ENCODE measurements at regions not wholly inside any gene's neighbourhood (a gene's known extent, or its start where the extent isn't known, plus 50 kb on each side); places are given as distances from the start of the nearest gene placed in this dataset.

- peak; percentile 67 for DNase-seq (ENCODE audit: low read depth)
- TF ChIP-seq CTCF (conservative IDR thresholded peaks at IDR 0.05; ENCODE audit: control insufficient read depth, insufficient read depth, low read depth, low read length) = no peak
- no peak overlapping the region for H3K4me3 ChIP-seq (ENCODE audit: control insufficient read depth, low read depth, low read length)
These were observed 482.5 kb upstream of the TBL1XR1 start for GRCh38 chr3:177679568-177680471.

GRCh38 chr3:177680472-177680821 lies 483.2 kb upstream of the TBL1XR1 start:
- no peak for TF ChIP-seq CTCF (conservative IDR thresholded peaks at IDR 0.05; ENCODE audit: control insufficient read depth, insufficient read depth, low read depth, low read length)
- DNase-seq (ENCODE audit: low read depth) = peak; percentile 48
- no peak overlapping the region for H3K4me3 ChIP-seq (ENCODE audit: control insufficient read depth, low read depth, low read length)

- no peak for DNase-seq (ENCODE audit: low read depth)
- no peak overlapping the region for H3K4me3 ChIP-seq (ENCODE audit: control insufficient read depth, low read depth, low read length)
- no peak for TF ChIP-seq CTCF (conservative IDR thresholded peaks at IDR 0.05; ENCODE audit: control insufficient read depth, insufficient read depth, low read depth, low read length)
These were observed 483.9 kb upstream of the TBL1XR1 start for GRCh38 chr3:177681156-177681555.

- no peak for DNase-seq (ENCODE audit: low read depth)
- no peak overlapping the region for H3K4me3 ChIP-seq (ENCODE audit: control insufficient read depth, low read depth, low read length)
- no peak for TF ChIP-seq CTCF (conservative IDR thresholded peaks at IDR 0.05; ENCODE audit: control insufficient read depth, insufficient read depth, low read depth, low read length)
These were observed 484.6 kb upstream of the TBL1XR1 start for GRCh38 chr3:177681852-177682251.

- no peak for DNase-seq (ENCODE audit: low read depth)
- TF ChIP-seq CTCF (conservative IDR thresholded peaks at IDR 0.05; ENCODE audit: control insufficient read depth, insufficient read depth, low read depth, low read length) = no peak
These were observed 486.3 kb upstream of the TBL1XR1 start for GRCh38 chr3:177683586-177683985.

GRCh38 chr3:177686671-177687070 lies 489.4 kb upstream of the TBL1XR1 start:
- no peak overlapping the region for H3K4me3 ChIP-seq (ENCODE audit: control insufficient read depth, low read depth, low read length)
- no peak for DNase-seq (ENCODE audit: low read depth)
- no peak for TF ChIP-seq CTCF (conservative IDR thresholded peaks at IDR 0.05; ENCODE audit: control insufficient read depth, insufficient read depth, low read depth, low read length)

More at GRCh38 chr3:177683586-177683985, 486.3 kb upstream of the TBL1XR1 start:
- no peak overlapping the region for H3K4me3 ChIP-seq (ENCODE audit: control insufficient read depth, low read depth, low read length)
